H9 (cell line): ENCODE measurements at regions not wholly inside any gene's neighbourhood (a gene's known extent, or its start where the extent isn't known, plus 50 kb on each side); places are given as distances from the start of the nearest gene placed in this dataset.

Source experiments
- DNase-seq: peaks from one replicate; pipeline ENCODE4 v3.0.0-alpha.2; 2017
- H2AFZ ChIP-seq: one replicate; pipeline ENCODE4 v1.6.1; 2013; ENCODE audit warnings: mild to moderate bottlenecking, low read length, control low read depth, moderate library complexity
- H2AK5ac ChIP-seq: 2 replicates; pipeline ENCODE4 v1.6.1; 2013; ENCODE audit warnings: low read length, control low read depth, mixed read lengths; ENCODE audit not compliant: insufficient read length
- H2BK120ac ChIP-seq: one replicate; pipeline ENCODE4 v1.6.1; 2013; ENCODE audit warnings: low read depth, mild to moderate bottlenecking, low read length, control low read depth, inconsistent platforms; ENCODE audit not compliant: poor library complexity, severe bottlenecking
- H2BK12ac ChIP-seq: 2 replicates; pipeline ENCODE4 v1.6.1; 2013; ENCODE audit warnings: low read length, control low read depth, mixed read lengths, low read depth; ENCODE audit not compliant: insufficient read length
- H2BK15ac ChIP-seq: 2 replicates; pipeline ENCODE4 v1.6.1; 2013; ENCODE audit warnings: low read depth, low read length, control low read depth
- H2BK20ac ChIP-seq: one replicate; pipeline ENCODE4 v1.6.1; 2013; ENCODE audit warnings: low read depth, mild to moderate bottlenecking, low read length, control low read depth, inconsistent platforms; ENCODE audit not compliant: poor library complexity, severe bottlenecking
- H2BK5ac ChIP-seq: 2 replicates; pipeline ENCODE4 v1.6.1; 2013; ENCODE audit warnings: low read length, control low read depth, mixed read lengths; ENCODE audit not compliant: insufficient read length
- H3K14ac ChIP-seq: 2 replicates; pipeline ENCODE4 v1.6.1; 2013; ENCODE audit warnings: low read length, control low read depth; ENCODE audit not compliant: insufficient read depth
- H3K18ac ChIP-seq: 2 replicates; pipeline ENCODE4 v1.6.1; 2013; ENCODE audit warnings: low read depth, mild to moderate bottlenecking, mixed read lengths, low read length, control low read depth; ENCODE audit not compliant: insufficient read length
- H3K23ac ChIP-seq: 2 replicates; pipeline ENCODE4 v1.6.1; 2013; ENCODE audit warnings: low read length, control low read depth, mixed read lengths, low read depth; ENCODE audit not compliant: insufficient read length
- H3K23me2 ChIP-seq: 2 replicates; pipeline ENCODE4 v1.6.1; 2013; ENCODE audit warnings: low read depth, mild to moderate bottlenecking, mixed read lengths, low read length, control low read depth; ENCODE audit not compliant: insufficient read length, poor library complexity, severe bottlenecking
- H3K27ac ChIP-seq: 2 replicates; pipeline ENCODE4 v1.5.1; 2013; ENCODE audit warnings: low read length, control low read depth, mixed read lengths, low read depth; ENCODE audit not compliant: insufficient read length
- H3K27me3 ChIP-seq: 2 replicates; pipeline ENCODE4 v1.6.1; 2013; ENCODE audit warnings: low read length, control low read depth, inconsistent platforms; ENCODE audit not compliant: insufficient read depth
- H3K4ac ChIP-seq: 2 replicates; pipeline ENCODE4 v1.6.1; 2013; ENCODE audit warnings: low read depth, mild to moderate bottlenecking, control low read depth, inconsistent platforms, low read length, moderate library complexity
- H3K4me1 ChIP-seq: 2 replicates; pipeline ENCODE4 v1.6.1; 2013; ENCODE audit warnings: low read length, control low read depth, inconsistent platforms; ENCODE audit not compliant: insufficient read depth
- H3K4me2 ChIP-seq: 2 replicates; pipeline ENCODE4 v1.6.1; 2013; ENCODE audit warnings: low read length, control low read depth, mixed read lengths; ENCODE audit not compliant: insufficient read length, insufficient read depth
- H3K56ac ChIP-seq: 2 replicates; pipeline ENCODE4 v1.6.1; 2013; ENCODE audit warnings: low read depth, mild to moderate bottlenecking, mixed read lengths, low read length, control low read depth; ENCODE audit not compliant: insufficient read length
- H3K79me1 ChIP-seq: 2 replicates; pipeline ENCODE4 v1.6.1; 2013; ENCODE audit warnings: low read depth, mild to moderate bottlenecking, moderate library complexity, low read length, control low read depth, inconsistent platforms; ENCODE audit not compliant: insufficient read depth, poor library complexity, severe bottlenecking
- H3K79me2 ChIP-seq: 2 replicates; pipeline ENCODE4 v1.6.1; 2013; ENCODE audit warnings: low read length, control low read depth, inconsistent platforms; ENCODE audit not compliant: insufficient read depth
- H3K9ac ChIP-seq: 2 replicates; pipeline ENCODE4 v1.6.1; 2013; ENCODE audit warnings: low read length, control low read depth, mixed read lengths; ENCODE audit not compliant: insufficient read length; ENCODE audit errors: extremely low read depth
- H3K9me3 ChIP-seq: one replicate; pipeline ENCODE4 v1.6.1; 2013; ENCODE audit warnings: low read depth, low read length, inconsistent platforms; ENCODE audit not compliant: control insufficient read depth
- H3T11ph ChIP-seq: one replicate; pipeline ENCODE4 v1.6.1; 2013; ENCODE audit warnings: mild to moderate bottlenecking, low read length, control low read depth, inconsistent platforms
- H4K20me1 ChIP-seq: one replicate; pipeline ENCODE4 v1.6.1; 2013; ENCODE audit not compliant: control insufficient read depth, insufficient read length, insufficient read depth
- H4K5ac ChIP-seq: 2 replicates; pipeline ENCODE4 v1.6.1; 2013; ENCODE audit warnings: low read depth, mild to moderate bottlenecking, mixed read lengths, low read length, control low read depth; ENCODE audit not compliant: insufficient read length
- H4K8ac ChIP-seq: replicated peaks from 2 replicates; pipeline ENCODE4 v1.6.1; 2013; ENCODE audit warnings: low read length, control low read depth, mixed read lengths, low read depth; ENCODE audit not compliant: insufficient read length
- H4K91ac ChIP-seq: 2 replicates; pipeline ENCODE4 v1.6.1; 2013; ENCODE audit warnings: low read depth, mild to moderate bottlenecking, moderate library complexity, mixed read lengths, low read length, control low read depth; ENCODE audit not compliant: insufficient read length
- H3K27ac Mint-ChIP-seq, 3 experiments: 2 replicates in 2 of 3; 3 replicates in 1 of 3; pipeline ENCODE4 v1.8.0; 2020 to 2021; ENCODE audit warnings: mixed read lengths in 3 of 3, mild to moderate bottlenecking in 1 of 3, moderate library complexity in 1 of 3
- H3K27me3 Mint-ChIP-seq: 2 replicates; pipeline ENCODE4 v1.8.0; 2021; ENCODE audit warnings: low read depth, mild to moderate bottlenecking, moderate library complexity, mixed read lengths
- H3K36me3 Mint-ChIP-seq, 3 experiments: 2 replicates in 2 of 3; 3 replicates in 1 of 3; pipeline ENCODE4 v1.8.0; 2020 to 2021; ENCODE audit warnings: low read depth in 3 of 3, mixed read lengths in 3 of 3; ENCODE audit not compliant: insufficient read depth in 1 of 3
- H3K4me1 Mint-ChIP-seq, 2 experiments: 2 replicates each; pipeline ENCODE4 v1.8.0; 2020; ENCODE audit warnings: mixed read lengths in 2 of 2
- H3K4me3 Mint-ChIP-seq, 2 experiments: 2 replicates in 1 of 2; 3 replicates in 1 of 2; pipeline ENCODE4 v1.8.0; 2020 to 2021; ENCODE audit warnings: mild to moderate bottlenecking in 2 of 2, mixed read lengths in 2 of 2, moderate library complexity in 1 of 2
- H3K9me3 Mint-ChIP-seq, 2 experiments: 2 replicates in 1 of 2; 3 replicates in 1 of 2; pipeline ENCODE4 v1.8.0; 2020; ENCODE audit warnings: mild to moderate bottlenecking in 2 of 2, mixed read lengths in 2 of 2, moderate library complexity in 1 of 2
- CTCF ChIP-seq: fragments of 200-600 bp; sonication (generic); conservative IDR thresholded peaks from 3 replicates; pipeline ENCODE4 v1.8.0; 2021; ENCODE audit warnings: antibody characterized with exemption, mild to moderate bottlenecking
- WGBS: extraction: QIAGEN DNeasy Blood & Tissue Kit; methylation state at CpG from one replicate; pipeline ENCODE4 v1.1.7; 2013; ENCODE audit warnings: missing lambda C conversion rate, low lambda C conversion rate, mixed read lengths; ENCODE audit not compliant: insufficient read length; ENCODE audit errors: extremely low coverage; 5-methylcytosine and 5-hydroxymethylcytosine counted together

- Histone ChIP-seq H3K4ac (no peak overlapping the region), H3K18ac (no peak overlapping the region), H3K23ac (no peak overlapping the region), H3K9me3 (no peaks in the 10 kb centered on the region), H2BK15ac (no peak overlapping the region), H2AFZ (no peak overlapping the region), H3K9ac (no peak overlapping the region), H2BK12ac (no peak overlapping the region), H3K4me2 (no peak overlapping the region), H3K23me2 (no peaks in the 10 kb centered on the region), H2BK20ac (no peak overlapping the region), H3K79me2 (no peaks in the 10 kb centered on the region), H4K5ac (no peak overlapping the region), H2BK5ac (no peak overlapping the region), H4K91ac (no peak overlapping the region), H3K56ac (no peak overlapping the region), H3K27ac (no peak overlapping the region), H2AK5ac (no peak overlapping the region), H3T11ph (no peak overlapping the region), H3K4me1 (no peaks in the 10 kb centered on the region), H2BK120ac (no peak overlapping the region), H4K20me1 (no peaks in the 10 kb centered on the region), H3K27me3 (no peaks in the 10 kb centered on the region), H4K8ac (no peak overlapping the region), H3K79me1 (no peaks in the 10 kb centered on the region), H3K14ac (no peak overlapping the region)
- peak overlapping the region; percentile 5 to 89 (median 65); a peak in 6 of 7 replicates for H3K27ac Mint-ChIP-seq
- no peak for TF ChIP-seq CTCF
- no peak overlapping the region for H3K4me3 Mint-ChIP-seq
- H3K36me3 Mint-ChIP-seq = peaks cover 6 to 32% (median 8%) of the 10 kb centered on the region in 3 experiments
- no peaks in the 10 kb centered on the region for H3K27me3 Mint-ChIP-seq
- H3K9me3 Mint-ChIP-seq = peaks cover 10 to 15% of the 10 kb centered on the region in 2 experiments; a peak in 4 of 5 replicates
- WGBS = no CpG with 5 or more reads among the region's 5 CpGs
- no peak for DNase-seq
- peaks cover 16 to 17% of the 10 kb centered on the region in 2 experiments for H3K4me1 Mint-ChIP-seq
Observed at GRCh38 chr4:96227515-96227914, 387.6 kb downstream of the PDHA2 start.
